Prostate gland (tissue), 2 donors: ENCODE measurements at regions not wholly inside any gene's neighbourhood (a gene's known extent, or its start where the extent isn't known, plus 50 kb on each side); places are given as distances from the start of the nearest gene placed in this dataset.

Experiments used
- POLR2A ChIP-seq: fragments of 450-650 bp; IDR thresholded peaks from one replicate; pipeline ENCODE4 v1.6.1; 2016; ENCODE audit warnings: antibody characterized with exemption, mild to moderate bottlenecking
- POLR2AphosphoS5 ChIP-seq: sonication (generic); formaldehyde crosslinking; IDR thresholded peaks from one replicate; pipeline ENCODE4 v1.6.1; 2017; ENCODE audit warnings: antibody characterized with exemption
- TF ChIP-seq, protein P1 (sequence below), 4 experiments: fragments of 200-600 bp in 2 of 4; fragments of 450-650 bp in 2 of 4; sonication (generic) in 2 of 4; IDR thresholded peaks; 1 replicate in 3 of 4; 2 replicates in 1 of 4; pipeline ENCODE4 v1.5.1; 2016 to 2019; ENCODE audit warnings: antibody characterized with exemption in 4 of 4, mild to moderate bottlenecking in 2 of 4, moderate library complexity in 2 of 4

DNA sequence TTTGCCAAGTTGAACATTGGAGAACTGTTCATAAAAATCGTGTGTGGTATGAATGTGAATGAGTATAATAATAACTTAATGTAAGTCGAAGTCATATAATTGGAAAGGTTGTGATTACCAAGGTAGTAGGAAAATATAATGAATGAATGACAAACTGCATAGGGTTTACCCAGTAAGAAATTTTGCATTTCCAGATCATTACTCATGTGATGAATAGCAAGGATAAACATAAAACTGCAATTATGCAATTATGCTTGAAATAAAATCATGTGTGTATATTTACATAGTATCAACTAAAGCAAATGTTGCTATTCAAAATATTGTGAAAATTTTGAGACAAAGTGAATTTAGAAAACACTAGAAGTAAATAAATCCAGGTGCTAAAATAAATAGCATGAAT lies 1108.7 kb upstream of the TMEFF2 start:
- TF ChIP-seq, protein P1, sequence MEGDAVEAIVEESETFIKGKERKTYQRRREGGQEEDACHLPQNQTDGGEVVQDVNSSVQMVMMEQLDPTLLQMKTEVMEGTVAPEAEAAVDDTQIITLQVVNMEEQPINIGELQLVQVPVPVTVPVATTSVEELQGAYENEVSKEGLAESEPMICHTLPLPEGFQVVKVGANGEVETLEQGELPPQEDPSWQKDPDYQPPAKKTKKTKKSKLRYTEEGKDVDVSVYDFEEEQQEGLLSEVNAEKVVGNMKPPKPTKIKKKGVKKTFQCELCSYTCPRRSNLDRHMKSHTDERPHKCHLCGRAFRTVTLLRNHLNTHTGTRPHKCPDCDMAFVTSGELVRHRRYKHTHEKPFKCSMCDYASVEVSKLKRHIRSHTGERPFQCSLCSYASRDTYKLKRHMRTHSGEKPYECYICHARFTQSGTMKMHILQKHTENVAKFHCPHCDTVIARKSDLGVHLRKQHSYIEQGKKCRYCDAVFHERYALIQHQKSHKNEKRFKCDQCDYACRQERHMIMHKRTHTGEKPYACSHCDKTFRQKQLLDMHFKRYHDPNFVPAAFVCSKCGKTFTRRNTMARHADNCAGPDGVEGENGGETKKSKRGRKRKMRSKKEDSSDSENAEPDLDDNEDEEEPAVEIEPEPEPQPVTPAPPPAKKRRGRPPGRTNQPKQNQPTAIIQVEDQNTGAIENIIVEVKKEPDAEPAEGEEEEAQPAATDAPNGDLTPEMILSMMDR (IDR thresholded peaks at IDR 0.05) = no peak
- TF ChIP-seq POLR2AphosphoS5 (no peak), POLR2A (no peak)
